Liver (tissue), 3 donors: ENCODE measurements at regions not wholly inside any gene's neighbourhood (a gene's known extent, or its start where the extent isn't known, plus 50 kb on each side); places are given as distances from the start of the nearest gene placed in this dataset.

Experiments
- CTCF ChIP-seq: fragments of 150-350 bp; IDR thresholded peaks from 2 replicates; pipeline ENCODE4 v1.5.1; 2017; ENCODE audit warnings: improper control_type of control experiment, low read depth, low read length; ENCODE audit not compliant: missing input control
- HNF4A ChIP-seq, 2 donors: conservative IDR thresholded peaks; 2 replicates each; pipeline ENCODE4 v1.6.1; 2016; ENCODE audit warnings: antibody characterized with exemption in 2 of 2, mild to moderate bottlenecking in 2 of 2
- JUND ChIP-seq, 2 donors: IDR thresholded peaks; 2 replicates each; pipeline ENCODE4 v1.6.1; 2016; ENCODE audit warnings: antibody characterized with exemption in 2 of 2
- SP1 ChIP-seq: IDR thresholded peaks from 2 replicates; pipeline ENCODE4 v1.6.1; 2018; ENCODE audit warnings: antibody characterized with exemption, mild to moderate bottlenecking
- ZBTB33 ChIP-seq: IDR thresholded peaks from 2 replicates; pipeline ENCODE4 v1.6.1; 2016; ENCODE audit warnings: antibody characterized with exemption
- TF ChIP-seq, protein P1 (sequence below): IDR thresholded peaks from 2 replicates; pipeline ENCODE4 v1.6.1; 2016; ENCODE audit warnings: antibody characterized with exemption
- TF ChIP-seq, protein P2 (sequence below): IDR thresholded peaks from 2 replicates; pipeline ENCODE4 v1.6.1; 2016; ENCODE audit warnings: antibody characterized with exemption, mild to moderate bottlenecking
- donor health status: healthy.
- donor health status: healthy.

DNA sequence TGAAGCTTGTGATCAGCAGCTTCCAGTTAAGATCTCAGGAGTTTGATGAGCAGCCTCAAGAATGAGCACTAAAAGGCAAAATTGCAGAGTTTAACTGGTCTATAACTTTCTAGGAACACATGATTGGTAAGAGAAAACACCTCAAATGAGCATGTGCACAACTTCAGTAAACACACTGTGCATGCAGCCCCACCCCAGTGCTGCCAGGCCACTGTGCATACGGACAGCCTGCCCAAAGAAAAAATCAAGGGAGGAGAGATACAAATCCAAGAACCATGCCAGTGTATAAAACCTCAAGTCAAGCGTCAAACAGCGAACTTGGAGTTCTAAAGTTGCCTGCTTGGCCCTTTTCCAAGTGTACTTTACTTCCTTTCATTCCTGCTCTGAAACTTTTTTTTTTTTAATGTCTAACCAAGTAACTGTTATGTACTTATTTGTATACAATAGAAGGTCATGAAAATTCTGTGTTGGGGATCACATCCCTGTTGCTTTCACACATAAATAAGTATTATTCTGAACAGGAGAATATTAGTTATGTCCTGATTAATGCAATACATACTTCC lies 125.6 kb upstream of the TSLP start:
- TF ChIP-seq CTCF (no peak), JUND (IDR thresholded peaks at IDR 0.05) (no peak), HNF4A (conservative IDR thresholded peaks at IDR 0.05) (no peak), ZBTB33 (no peak), SP1 (no peak)
- TF ChIP-seq, protein P1, sequence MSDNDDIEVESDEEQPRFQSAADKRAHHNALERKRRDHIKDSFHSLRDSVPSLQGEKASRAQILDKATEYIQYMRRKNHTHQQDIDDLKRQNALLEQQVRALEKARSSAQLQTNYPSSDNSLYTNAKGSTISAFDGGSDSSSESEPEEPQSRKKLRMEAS = no peak
- TF ChIP-seq, protein P2, sequence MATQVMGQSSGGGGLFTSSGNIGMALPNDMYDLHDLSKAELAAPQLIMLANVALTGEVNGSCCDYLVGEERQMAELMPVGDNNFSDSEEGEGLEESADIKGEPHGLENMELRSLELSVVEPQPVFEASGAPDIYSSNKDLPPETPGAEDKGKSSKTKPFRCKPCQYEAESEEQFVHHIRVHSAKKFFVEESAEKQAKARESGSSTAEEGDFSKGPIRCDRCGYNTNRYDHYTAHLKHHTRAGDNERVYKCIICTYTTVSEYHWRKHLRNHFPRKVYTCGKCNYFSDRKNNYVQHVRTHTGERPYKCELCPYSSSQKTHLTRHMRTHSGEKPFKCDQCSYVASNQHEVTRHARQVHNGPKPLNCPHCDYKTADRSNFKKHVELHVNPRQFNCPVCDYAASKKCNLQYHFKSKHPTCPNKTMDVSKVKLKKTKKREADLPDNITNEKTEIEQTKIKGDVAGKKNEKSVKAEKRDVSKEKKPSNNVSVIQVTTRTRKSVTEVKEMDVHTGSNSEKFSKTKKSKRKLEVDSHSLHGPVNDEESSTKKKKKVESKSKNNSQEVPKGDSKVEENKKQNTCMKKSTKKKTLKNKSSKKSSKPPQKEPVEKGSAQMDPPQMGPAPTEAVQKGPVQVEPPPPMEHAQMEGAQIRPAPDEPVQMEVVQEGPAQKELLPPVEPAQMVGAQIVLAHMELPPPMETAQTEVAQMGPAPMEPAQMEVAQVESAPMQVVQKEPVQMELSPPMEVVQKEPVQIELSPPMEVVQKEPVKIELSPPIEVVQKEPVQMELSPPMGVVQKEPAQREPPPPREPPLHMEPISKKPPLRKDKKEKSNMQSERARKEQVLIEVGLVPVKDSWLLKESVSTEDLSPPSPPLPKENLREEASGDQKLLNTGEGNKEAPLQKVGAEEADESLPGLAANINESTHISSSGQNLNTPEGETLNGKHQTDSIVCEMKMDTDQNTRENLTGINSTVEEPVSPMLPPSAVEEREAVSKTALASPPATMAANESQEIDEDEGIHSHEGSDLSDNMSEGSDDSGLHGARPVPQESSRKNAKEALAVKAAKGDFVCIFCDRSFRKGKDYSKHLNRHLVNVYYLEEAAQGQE = no peak
